ENCODE measurements at regions not wholly inside any gene's neighbourhood (a gene's known extent, or its start where the extent isn't known, plus 50 kb on each side); places are given as distances from the start of the nearest gene placed in this dataset.

DNA sequence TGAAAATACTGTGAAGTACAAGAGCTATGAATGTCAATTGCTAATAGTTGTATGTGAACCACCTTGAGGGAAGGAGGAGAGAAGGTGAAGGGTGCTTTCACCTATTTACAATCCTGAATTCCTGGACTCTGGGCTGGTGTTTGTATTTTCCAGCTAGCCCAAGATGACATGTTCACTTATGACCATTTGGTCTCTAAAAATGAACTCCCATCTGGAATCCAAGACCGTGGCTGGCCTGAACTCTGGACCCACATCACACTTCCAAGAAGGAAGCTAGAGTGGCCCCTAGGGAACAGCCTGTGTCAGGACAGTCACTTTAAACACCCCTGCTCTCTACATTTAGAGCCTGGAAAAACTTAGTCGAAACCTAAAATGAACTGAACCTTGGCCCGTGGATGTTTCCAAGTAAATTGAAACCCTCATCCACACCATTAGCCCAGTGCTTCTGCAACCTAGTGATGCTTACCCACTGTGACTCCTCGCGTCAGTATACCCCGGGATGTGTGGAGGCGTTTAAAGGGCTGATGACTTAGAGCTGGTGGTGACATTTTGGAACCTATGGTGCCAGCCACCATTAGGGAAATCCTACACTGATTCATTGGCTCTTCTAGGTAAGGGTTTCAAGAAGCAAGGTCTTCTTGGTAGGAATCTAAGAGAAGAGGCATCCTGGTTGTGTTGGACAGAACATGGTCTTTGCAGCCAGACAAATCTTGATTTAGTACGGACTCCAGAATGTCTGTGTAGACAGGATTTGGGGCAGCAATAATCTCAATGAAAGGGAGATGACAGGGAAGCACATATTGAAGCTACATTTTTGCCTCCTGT is 171.5 kb upstream of the IRF2BP2 start (continued):
- TF ChIP-seq, protein P1, sequence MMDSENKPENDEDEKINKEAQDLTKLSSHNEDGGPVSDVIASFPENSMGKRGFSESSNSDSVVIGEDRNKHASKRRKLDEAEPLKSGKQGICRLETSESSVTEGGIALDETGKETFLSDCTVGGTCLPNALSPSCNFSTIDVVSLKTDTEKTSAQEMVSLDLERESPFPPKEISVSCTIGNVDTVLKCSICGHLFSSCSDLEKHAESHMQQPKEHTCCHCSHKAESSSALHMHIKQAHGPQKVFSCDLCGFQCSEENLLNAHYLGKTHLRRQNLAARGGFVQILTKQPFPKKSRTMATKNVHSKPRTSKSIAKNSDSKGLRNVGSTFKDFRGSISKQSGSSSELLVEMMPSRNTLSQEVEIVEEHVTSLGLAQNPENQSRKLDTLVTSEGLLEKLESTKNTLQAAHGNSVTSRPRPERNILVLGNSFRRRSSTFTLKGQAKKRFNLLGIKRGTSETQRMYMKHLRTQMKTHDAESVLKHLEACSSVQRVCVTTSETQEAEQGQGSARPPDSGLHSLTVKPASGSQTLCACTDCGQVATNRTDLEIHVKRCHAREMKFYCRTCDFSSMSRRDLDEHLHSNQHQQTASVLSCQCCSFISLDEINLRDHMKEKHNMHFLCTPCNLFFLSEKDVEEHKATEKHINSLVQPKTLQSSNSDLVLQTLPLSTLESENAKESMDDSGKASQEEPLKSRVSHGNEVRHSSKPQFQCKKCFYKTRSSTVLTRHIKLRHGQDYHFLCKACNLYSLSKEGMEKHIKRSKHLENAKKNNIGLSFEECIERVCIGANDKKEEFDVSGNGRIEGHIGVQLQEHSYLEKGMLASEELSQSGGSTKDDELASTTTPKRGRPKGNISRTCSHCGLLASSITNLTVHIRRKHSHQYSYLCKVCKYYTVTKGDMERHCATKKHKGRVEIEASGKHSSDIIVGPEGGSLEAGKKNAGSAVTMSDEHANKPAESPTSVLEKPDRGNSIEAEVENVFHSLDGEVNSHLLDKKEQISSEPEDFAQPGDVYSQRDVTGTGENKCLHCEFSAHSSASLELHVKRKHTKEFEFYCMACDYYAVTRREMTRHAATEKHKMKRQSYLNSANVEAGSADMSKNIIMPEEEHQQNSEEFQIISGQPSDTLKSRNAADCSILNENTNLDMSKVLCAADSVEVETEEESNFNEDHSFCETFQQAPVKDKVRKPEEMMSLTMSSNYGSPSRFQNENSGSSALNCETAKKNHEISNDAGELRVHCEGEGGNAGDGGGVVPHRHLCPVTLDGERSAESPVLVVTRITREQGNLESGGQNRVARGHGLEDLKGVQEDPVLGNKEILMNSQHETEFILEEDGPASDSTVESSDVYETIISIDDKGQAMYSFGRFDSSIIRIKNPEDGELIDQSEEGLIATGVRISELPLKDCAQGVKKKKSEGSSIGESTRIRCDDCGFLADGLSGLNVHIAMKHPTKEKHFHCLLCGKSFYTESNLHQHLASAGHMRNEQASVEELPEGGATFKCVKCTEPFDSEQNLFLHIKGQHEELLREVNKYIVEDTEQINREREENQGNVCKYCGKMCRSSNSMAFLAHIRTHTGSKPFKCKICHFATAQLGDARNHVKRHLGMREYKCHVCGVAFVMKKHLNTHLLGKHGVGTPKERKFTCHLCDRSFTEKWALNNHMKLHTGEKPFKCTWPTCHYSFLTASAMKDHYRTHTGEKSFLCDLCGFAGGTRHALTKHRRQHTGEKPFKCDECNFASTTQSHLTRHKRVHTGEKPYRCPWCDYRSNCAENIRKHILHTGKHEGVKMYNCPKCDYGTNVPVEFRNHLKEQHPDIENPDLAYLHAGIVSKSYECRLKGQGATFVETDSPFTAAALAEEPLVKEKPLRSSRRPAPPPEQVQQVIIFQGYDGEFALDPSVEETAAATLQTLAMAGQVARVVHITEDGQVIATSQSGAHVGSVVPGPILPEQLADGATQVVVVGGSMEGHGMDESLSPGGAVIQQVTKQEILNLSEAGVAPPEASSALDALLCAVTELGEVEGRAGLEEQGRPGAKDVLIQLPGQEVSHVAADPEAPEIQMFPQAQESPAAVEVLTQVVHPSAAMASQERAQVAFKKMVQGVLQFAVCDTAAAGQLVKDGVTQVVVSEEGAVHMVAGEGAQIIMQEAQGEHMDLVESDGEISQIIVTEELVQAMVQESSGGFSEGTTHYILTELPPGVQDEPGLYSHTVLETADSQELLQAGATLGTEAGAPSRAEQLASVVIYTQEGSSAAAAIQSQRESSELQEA (IDR thresholded peaks at IDR 0.05; ENCODE audit: low read depth), result no peak
- TF ChIP-seq IRF2 (CRISPR knock-in tag; IDR thresholded peaks at IDR 0.05) (no peak), CBFA2T2 (conservative IDR thresholded peaks at IDR 0.05) (no peak), DNMT1 (IDR thresholded peaks at IDR 0.05) (no peak), YBX1 (IDR thresholded peaks at IDR 0.05) (no peak), ATF1 (CRISPR knock-in tag; IDR thresholded peaks at IDR 0.05) (no peak), ATF1 (tag; IDR thresholded peaks at IDR 0.05) (no peak; the same call in 1 of the 2 replicates), ZC3H4 (CRISPR knock-in tag; IDR thresholded peaks at IDR 0.05; ENCODE audit: borderline replicate concordance) (no peak)
- TF ChIP-seq, protein P2, sequence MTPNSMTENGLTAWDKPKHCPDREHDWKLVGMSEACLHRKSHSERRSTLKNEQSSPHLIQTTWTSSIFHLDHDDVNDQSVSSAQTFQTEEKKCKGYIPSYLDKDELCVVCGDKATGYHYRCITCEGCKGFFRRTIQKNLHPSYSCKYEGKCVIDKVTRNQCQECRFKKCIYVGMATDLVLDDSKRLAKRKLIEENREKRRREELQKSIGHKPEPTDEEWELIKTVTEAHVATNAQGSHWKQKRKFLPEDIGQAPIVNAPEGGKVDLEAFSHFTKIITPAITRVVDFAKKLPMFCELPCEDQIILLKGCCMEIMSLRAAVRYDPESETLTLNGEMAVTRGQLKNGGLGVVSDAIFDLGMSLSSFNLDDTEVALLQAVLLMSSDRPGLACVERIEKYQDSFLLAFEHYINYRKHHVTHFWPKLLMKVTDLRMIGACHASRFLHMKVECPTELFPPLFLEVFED (CRISPR knock-in tag; conservative IDR thresholded peaks at IDR 0.05), result peak; percentile 7; the same call in 1 of the 2 replicates
- TF ChIP-seq, protein P3, sequence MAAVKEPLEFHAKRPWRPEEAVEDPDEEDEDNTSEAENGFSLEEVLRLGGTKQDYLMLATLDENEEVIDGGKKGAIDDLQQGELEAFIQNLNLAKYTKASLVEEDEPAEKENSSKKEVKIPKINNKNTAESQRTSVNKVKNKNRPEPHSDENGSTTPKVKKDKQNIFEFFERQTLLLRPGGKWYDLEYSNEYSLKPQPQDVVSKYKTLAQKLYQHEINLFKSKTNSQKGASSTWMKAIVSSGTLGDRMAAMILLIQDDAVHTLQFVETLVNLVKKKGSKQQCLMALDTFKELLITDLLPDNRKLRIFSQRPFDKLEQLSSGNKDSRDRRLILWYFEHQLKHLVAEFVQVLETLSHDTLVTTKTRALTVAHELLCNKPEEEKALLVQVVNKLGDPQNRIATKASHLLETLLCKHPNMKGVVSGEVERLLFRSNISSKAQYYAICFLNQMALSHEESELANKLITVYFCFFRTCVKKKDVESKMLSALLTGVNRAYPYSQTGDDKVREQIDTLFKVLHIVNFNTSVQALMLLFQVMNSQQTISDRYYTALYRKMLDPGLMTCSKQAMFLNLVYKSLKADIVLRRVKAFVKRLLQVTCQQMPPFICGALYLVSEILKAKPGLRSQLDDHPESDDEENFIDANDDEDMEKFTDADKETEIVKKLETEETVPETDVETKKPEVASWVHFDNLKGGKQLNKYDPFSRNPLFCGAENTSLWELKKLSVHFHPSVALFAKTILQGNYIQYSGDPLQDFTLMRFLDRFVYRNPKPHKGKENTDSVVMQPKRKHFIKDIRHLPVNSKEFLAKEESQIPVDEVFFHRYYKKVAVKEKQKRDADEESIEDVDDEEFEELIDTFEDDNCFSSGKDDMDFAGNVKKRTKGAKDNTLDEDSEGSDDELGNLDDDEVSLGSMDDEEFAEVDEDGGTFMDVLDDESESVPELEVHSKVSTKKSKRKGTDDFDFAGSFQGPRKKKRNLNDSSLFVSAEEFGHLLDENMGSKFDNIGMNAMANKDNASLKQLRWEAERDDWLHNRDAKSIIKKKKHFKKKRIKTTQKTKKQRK (IDR thresholded peaks at IDR 0.05; ENCODE audit: borderline replicate concordance, low read depth, low read length), result no peak
- TF ChIP-seq, protein P4, sequence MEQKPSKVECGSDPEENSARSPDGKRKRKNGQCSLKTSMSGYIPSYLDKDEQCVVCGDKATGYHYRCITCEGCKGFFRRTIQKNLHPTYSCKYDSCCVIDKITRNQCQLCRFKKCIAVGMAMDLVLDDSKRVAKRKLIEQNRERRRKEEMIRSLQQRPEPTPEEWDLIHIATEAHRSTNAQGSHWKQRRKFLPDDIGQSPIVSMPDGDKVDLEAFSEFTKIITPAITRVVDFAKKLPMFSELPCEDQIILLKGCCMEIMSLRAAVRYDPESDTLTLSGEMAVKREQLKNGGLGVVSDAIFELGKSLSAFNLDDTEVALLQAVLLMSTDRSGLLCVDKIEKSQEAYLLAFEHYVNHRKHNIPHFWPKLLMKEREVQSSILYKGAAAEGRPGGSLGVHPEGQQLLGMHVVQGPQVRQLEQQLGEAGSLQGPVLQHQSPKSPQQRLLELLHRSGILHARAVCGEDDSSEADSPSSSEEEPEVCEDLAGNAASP (IDR thresholded peaks at IDR 0.05), result no peak

Data from K562 (cell line).